GM18858 (cell line): ENCODE measurements at regions not wholly inside any gene's neighbourhood (a gene's known extent, or its start where the extent isn't known, plus 50 kb on each side); places are given as distances from the start of the nearest gene placed in this dataset.
"Not testable (repeated sequence)": the region's sequence is repeated elsewhere in the genome, so short reads cannot be mapped to it uniquely, and the experiment has no call there.

Experiments used
- ATAC-seq: cut with Tn5 transposase; IDR thresholded peaks from one replicate; pipeline ENCODE4 v1.9.1; 2021; ENCODE audit not compliant: unreplicated experiment

GRCh38 chr7:149637911-149638565 lies 135.3 kb downstream of the ZNF467 start:
- no peak for ATAC-seq

GRCh38 chr7:149635561-149636329 lies 137.6 kb downstream of the ZNF467 start:
- no peak for ATAC-seq

GRCh38 chr7:149633976-149634945 lies 136.7 kb upstream of the ZNF746 start:
- ATAC-seq, result no peak

GRCh38 chr7:149628361-149629149 lies 130.9 kb upstream of the ZNF746 start:
- not testable (repeated sequence) for ATAC-seq

GRCh38 chr7:149627911-149628310 lies 130.3 kb upstream of the ZNF746 start:
- ATAC-seq, result no peak

GRCh38 chr7:149626972-149627371 lies 129.4 kb upstream of the ZNF746 start:
- ATAC-seq, result no peak

- no peak for ATAC-seq
These were observed 128.4 kb upstream of the ZNF746 start for GRCh38 chr7:149625947-149626392.

GRCh38 chr7:149625340-149625946 lies 127.8 kb upstream of the ZNF746 start:
- ATAC-seq, result no peak

- peak; percentile 85 for ATAC-seq
These were observed 127.1 kb upstream of the ZNF746 start for GRCh38 chr7:149624419-149625339.

- ATAC-seq, result no peak
These were observed 126.4 kb upstream of the ZNF746 start for GRCh38 chr7:149624006-149624405.

GRCh38 chr7:149623262-149623997 lies 125.8 kb upstream of the ZNF746 start:
- ATAC-seq, result not testable (repeated sequence)

GRCh38 chr7:149622444-149623210 lies 125.0 kb upstream of the ZNF746 start:
- ATAC-seq, result no peak

- ATAC-seq, result no peak
These were observed 124.2 kb upstream of the ZNF746 start for GRCh38 chr7:149621776-149622175.

- peak; percentile 50 for ATAC-seq
These were observed 123.4 kb upstream of the ZNF746 start for GRCh38 chr7:149620961-149621360.

- no peak for ATAC-seq
These were observed 119.3 kb upstream of the ZNF746 start for GRCh38 chr7:149616898-149617297.

- ATAC-seq, result no peak
These were observed 118.2 kb upstream of the ZNF746 start for GRCh38 chr7:149615690-149616270.

- ATAC-seq, result no peak
These were observed 112.9 kb upstream of the ZNF746 start for GRCh38 chr7:149610441-149611011.
